NCI-H524 treated with DMSO at 0.1 percent for 48 hours (cell line): ENCODE measurements at regions not wholly inside any gene's neighbourhood (a gene's known extent, or its start where the extent isn't known, plus 50 kb on each side); places are given as distances from the start of the nearest gene placed in this dataset.

Source experiments
- DNase-seq: peaks from one replicate; lab custom pipeline; 2025; lab: John Stamatoyannopoulos, UW

DNA sequence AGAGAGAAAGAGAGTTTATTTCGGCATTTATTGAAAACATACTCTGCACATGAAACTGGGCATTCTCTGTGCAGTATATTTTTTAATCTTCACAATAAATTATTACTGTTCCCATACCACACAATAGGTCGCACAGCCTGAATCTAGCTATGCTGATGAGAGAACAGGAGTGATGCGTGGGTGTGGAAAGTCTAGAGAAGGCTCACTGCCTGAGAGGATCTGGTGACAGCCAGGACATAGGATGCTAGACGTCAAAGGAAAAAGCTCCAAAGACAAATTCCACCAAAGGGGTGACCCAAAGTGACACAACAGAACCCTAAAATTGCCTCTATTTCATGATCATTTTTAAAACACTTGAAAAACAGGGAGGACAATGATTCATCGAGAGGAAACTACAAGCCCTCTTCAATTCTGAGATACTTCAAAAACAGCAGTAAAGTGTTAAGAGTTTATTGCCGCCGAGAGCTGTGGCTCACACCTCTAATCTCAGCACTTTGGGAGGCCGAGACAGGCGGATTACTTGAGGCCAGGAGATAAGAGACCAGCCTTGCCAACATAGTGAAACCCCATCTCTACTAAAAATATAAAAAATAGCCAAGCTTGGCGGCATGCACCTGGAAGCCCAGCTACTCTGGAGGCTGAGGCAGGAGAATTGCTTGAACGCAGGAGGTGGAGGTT lies 189.6 kb upstream of the NBEA start:
- no peak for DNase-seq

DNA sequence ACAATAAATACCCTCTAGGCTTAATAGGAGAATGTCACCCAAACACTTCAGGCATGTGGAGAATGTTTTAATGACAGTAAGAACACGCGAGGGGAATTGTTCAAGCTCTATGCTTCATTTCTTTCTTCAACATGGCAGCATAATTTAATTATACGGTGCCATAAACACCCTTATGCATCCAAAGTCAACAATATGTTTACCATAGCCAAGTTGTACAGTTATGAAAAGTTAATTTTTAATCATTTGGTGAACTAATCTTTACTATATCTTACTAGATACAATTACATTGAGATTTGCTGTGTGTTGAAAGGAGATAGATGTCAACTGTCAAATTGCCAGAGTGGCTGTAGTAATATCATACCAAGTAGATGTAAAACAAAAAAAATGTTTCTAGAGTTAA lies 185.9 kb upstream of the NBEA start:
- DNase-seq: no peak

DNA sequence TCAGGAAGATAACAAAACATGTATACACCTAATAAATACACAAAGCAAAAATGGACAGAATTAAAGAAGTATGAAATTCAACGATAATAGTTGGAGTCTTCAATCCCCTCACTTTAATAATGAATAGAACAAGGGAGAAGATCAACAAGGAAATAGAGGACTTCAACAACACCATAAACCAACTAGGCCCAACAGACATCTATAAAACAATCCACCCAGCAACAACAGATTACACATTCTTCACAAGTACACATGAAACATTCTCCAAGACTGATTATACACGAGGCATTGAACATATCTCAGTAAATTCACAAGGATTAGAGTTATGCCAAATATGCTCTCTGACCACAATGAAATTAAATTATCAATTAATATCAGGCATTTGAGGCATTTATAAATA lies 185.5 kb upstream of the NBEA start:
- no peak for DNase-seq

DNA sequence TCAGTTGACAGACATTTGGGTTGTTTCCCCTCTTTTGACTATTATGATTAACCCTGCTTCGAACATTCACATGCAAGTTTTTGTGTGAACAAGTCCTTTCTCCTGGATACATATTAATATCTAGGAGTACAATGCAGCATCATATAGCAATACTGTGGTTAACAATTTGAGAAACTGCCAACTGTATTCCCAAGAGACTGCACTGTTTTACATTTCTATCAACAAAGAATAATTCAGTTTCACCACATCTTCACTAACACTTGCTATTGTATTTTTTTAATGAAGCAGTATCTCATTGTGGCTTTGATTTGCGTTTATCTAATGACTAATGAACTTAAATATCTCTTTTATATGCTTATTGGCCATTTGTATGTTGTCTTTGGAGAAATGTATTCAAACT lies 184.6 kb upstream of the NBEA start:
- DNase-seq: no peak

DNA sequence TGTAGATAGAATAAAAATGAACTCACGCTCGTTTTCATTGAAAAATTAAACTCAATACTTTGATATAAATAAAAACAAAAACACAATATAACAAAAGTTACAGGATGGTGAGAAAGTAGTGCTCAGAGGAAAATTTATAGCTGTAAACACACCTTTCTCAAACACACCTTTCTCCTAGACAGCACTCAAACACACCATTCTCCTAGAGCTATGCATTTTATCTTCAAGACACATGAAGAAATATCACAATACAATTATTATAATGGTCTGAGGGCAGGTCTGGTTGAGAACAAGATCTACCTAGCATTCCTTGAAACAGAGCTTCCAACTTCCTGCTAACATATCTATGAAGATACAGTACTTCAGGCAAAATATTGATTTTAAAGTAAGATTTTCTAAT lies 183.4 kb upstream of the NBEA start:
- no peak for DNase-seq

DNA sequence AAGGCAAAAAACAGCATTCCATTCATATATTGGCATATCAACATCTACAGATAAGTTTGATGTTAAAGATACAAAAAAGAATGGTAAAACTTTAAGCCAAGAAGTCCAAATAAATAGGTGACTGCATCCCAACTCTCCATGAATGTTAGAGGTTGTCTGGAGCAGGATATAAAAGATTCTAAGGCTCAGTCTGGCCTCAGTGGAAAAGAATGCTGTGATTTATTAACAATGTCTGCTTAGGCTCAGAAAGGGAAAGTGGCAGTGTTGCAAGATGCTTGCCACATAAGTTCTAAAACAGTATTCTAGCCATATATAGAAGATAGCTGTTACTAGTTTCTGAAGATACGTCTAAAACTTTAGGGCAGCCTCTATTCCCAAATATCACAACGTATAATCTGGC lies 179.8 kb upstream of the NBEA start:
- no peak for DNase-seq

DNA sequence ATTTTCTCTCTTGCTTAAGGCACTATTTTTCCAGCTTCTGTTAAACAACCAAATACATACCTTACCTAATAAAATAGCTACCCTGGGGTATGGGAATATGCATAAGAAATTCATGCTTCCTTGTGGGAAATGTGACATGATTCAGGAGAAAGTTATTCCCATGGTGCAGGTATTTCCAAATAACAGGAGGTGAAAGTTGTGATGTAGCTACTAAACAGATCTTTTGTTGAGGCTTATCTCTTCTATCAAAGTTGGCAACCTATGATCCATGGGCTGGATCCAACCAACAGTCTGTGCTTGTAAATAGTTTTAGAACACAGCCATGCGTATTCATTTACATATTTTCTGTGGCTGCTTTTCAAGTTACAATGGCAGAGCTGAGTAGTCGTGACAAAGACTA lies 177.8 kb upstream of the NBEA start:
- no peak for DNase-seq

DNA sequence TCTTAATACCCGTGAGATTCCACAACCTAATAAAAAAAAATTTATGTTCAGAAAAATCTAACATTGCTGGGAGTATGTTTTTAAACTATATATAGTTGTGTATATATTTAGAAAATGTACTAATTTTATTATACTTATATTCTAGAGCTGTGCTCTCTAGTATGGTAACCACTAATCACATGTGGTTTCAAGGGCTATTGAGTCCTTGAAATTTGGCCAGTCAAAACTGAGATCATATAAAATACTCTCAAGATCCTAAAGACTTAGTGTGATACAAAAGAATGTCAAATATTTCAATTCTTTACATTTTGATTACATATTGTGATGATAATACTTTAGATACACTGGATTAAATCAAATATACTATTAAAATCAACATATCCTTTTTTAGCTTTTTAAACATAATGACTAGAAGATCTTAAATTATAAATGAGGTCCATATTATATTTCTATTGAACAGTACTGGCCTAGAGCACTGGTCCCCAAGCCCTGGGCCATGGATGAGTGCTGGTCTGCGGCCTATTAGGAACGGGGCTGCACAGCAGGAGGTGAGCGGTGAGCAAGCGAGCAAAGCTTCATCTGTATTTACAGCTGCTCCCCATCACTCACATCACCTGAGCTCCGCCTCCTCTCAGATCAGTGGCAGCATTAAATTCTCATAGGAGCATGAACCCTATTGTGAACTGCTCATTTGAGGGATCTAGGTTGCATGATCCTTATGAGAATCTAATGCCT lies 176.5 kb upstream of the NBEA start:
- DNase-seq: no peak

DNA sequence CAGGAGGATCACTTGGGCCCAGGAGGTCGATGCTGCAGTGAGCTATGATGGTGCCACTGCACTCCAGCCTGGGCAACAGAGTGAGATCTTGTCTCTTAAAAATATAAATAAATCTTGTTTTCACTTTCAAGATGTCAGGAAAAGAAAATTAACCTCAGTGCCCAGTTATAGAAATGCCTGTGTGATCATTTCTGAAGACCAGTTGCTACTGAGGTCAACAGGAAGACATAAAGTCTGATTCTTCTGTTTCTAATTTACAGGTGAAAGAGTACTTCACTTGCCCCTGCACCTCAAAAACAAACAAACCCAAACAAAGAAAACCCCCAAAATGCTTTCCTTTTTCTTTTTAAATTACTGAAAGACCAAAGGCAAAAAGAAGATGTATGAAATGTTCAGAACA lies 174.3 kb upstream of the NBEA start:
- no peak for DNase-seq

DNA sequence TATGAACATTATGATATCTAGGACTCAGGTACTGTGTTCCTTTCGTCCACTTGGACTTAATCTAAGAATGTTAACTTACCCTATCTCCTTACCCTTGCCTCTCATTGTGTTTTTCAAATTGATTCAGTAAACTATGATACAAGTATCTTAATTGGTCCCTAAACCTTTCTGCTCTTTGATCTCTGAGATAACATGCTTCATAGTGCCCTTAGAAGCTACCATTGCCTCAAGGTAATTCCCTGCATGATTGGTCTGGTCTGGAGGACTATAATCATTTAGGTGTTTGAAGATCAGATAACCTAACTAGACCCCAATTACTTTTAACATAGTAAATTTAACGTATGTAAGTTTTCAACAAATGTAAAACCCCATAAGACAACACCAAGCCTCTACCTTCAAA lies 169.9 kb upstream of the NBEA start:
- DNase-seq: no peak

DNA sequence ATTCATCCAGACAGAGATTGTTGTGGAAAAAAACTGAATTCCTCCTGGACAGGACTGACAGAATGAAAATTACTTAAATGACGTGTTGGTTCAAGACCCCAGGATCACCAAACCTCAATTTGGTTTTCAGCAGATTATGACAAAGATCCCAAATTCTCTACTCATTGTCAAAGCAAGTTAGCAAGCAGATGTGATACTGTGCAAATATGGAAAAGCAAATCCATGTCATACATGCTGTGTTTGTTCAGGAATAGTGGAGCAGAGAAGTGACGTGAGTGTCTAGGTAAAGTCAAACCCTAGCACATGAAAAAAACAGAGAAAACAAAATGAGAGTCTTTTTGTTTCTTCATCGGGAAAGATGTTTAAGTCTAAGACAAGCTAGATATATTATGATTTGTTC lies 169.2 kb upstream of the NBEA start:
- DNase-seq: no peak

DNA sequence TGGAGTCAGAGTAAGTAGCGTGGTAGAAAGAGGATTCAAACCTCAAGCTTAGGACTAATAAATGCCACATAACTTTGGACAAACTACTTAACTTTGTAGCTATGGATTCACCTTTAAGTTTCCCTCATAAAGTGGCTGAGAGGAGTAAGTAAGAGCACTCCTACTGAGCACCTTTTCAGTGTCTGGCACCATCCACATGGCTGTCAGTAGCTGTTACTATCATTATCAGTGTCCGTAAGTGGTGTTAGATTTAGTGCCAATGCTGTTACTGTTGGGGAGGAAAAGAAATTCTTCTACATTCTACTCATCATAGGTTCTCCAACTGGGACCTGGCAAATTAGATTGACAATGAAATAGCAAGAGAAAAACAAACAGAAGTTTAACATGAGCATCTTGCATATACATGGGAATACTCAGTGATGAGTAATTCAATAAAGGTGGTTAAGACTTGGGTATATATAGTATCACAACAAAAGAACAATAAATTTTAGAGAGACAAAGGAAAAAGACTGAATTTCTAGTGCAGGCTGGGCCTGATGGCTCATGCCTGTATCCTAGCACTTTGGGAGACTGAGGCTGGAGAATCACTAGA lies 165.6 kb upstream of the NBEA start:
- no peak for DNase-seq

DNA sequence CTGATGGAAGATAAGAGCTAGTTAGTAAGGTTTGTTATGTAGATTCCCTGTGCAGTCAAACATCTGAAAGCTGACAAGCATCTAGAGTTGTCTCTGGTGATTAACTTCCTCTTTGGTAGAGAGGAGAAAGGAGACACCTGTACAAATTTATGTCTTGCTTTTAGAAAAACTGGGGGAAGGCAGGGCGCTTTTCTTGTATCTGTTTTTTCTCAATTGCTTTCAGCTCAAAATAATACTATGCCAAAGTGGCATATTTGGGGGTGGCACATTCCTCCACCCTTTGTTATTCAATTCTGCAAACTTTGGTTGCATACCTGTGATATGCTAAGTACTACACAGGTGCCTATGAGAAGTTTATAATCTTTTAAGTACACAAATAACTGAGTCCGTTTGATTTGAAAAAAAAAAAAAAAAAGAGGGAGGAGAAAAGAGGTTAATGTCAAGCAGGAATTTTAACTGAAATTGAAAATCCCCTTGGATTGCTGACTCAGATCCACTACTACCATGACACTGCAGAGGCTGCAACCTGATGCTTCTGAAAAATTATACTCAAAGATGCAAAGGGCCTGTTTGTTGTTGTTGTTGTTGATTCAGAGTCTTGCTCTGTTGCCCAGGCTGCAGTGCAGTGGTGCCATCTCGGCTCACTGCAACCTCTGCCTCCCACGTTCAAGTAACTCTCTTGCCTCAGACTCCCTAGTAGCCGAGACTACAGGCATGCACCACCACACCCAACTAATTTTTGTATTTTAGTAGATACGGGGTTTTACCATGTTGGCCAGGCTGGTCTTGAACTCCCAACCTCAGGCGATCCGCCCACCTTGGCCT lies 164.8 kb upstream of the NBEA start:
- no peak for DNase-seq

DNA sequence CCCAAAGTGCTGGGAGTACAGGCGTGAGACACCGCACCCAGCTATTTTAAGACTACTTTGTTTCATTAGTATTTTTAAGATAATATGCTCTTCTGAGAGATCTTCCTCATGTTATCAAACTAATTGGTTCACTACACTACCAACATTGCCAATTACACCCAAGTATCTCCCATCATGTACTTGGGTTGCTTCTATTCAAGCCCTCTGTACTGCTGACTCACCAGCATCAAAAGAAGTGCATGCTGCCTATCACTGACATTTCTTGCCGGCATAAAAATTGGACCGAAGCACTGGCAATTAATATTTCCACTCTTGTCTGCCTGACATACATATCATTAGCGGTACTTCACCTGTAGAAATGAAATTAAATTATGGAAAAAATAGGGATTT lies 164.2 kb upstream of the NBEA start:
- DNase-seq: no peak

DNA sequence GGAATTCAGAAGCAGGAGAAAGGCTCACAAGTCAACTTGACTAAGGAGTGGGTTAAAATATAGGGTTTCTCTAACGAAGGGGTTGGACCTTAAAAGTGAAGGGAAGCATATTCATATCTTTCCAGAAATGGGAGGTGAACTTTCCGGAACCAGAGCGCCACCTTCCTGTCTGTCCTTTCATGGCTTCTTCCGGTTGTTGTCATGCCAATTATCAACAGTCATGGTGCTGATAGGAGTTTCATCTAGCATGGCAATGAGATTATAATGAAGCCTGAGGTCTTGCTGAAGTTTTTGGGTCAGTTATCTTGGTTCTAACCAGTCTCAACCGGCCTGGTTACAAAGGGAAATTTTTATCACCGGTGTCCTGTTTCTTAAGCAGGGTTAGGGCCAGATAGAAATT lies 162.9 kb upstream of the NBEA start:
- DNase-seq: no peak

DNA sequence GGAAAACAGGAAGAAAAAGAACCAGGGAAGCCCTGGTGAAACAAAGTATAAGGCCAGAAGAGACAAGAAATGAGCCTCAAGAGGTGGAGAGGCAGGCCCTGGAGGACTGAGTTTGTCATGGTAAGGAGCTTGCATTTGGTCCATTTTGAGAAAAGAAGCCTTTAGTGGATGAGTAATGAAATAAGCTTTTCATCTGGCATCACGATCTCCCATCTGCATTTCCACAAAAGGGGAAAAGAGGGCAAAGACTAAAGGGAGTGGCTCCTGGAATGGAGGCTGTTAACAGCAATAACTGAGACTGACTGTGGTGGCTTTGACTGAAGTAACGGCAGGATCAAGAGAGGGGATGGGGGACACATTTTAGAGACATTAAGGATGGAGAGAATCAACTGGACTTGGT lies 148.8 kb upstream of the NBEA start:
- DNase-seq: no peak

DNA sequence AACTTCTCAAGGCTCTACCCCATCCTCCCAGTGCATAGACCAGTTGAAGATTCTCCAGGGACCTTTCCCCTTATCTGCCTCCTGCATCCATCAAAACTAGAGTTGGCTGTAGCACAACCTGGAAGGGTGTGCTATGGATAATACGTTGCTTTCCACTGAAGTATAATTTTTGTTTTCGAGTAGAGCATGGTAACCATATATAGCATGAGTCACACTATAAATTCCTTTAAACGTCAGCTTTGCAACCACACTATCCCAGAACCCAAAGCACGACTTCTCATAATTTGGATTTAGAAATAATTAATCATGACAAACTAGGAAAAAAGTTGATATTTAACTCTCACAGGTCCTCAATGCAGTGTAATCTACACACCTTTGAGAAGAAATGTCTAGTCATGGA lies 138.3 kb upstream of the NBEA start:
- no peak for DNase-seq

DNA sequence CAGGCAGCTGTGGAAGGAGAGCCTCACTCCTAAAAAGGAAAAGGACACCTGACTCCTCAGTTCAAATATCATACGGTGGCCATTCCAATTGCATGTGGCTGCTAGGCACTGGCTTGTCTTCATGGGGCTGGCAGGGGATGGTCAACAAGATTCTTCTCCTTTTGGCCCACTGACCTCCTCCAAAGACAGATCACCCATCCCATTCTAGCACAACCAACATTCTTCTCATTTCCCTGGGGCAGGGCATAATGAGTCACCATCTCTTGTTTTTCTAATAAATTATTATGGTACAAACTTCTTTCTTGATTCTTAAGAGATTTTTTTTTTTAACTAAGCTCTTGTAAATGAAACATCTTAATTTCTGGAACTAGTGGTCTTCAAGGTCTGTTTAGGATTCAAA lies 136.7 kb upstream of the NBEA start:
- DNase-seq: no peak

DNA sequence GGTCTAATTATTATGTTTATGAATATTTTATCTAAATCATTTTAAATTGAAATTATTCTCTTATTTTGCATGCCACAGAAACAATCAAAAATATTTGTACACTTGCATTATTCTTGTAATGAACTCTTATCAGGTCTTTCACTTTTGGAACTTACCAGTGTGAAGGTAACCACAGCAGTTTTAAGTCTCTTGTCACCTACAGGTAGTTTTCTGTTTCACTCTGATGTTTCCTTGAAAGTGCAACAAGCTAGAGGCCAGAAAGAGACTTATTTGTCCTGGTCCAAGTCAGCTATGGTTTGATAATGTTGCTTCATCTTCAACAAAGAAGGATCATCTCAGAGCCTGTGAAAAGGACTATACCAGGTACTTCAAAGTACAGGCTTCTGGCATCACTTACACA lies 133.4 kb upstream of the NBEA start:
- no peak for DNase-seq

DNA sequence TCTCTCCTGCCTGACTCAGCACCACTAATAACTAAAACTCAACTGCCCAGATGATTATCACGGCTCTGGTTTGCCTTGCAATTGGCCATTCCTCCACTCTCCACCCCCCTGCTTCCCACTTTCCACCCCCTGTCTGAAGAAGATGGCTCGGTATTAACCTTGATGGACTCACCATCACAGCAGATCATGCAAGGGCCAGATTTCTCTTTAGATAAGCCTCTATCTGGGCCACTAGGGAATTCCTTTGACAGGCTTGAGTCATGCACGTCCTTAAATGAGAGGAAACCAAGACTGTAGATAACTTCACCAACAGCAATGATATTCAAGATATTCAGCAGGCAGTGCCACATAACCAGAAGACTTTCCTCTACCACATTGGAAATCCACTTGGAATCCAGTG lies 131.1 kb upstream of the NBEA start:
- no peak for DNase-seq

DNA sequence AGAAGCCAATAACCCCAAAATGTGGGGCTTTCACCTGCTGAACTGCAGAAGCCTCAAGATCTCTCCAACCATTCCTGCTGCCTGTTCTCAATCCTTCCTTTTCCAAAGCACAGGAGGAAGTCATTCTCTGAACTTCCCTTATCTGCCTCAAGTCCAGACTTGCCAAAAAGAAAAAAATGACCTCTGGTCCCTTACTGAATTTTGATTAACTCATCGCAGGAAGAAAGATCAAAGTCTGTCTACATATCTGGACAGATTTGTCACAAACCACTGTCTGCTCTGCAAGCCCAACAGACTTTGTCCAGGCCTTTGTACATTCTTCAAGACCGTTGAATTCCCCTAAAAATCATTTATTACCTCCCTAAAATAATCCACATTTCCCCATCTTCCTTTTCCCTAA lies 126.5 kb upstream of the NBEA start:
- DNase-seq: no peak

DNA sequence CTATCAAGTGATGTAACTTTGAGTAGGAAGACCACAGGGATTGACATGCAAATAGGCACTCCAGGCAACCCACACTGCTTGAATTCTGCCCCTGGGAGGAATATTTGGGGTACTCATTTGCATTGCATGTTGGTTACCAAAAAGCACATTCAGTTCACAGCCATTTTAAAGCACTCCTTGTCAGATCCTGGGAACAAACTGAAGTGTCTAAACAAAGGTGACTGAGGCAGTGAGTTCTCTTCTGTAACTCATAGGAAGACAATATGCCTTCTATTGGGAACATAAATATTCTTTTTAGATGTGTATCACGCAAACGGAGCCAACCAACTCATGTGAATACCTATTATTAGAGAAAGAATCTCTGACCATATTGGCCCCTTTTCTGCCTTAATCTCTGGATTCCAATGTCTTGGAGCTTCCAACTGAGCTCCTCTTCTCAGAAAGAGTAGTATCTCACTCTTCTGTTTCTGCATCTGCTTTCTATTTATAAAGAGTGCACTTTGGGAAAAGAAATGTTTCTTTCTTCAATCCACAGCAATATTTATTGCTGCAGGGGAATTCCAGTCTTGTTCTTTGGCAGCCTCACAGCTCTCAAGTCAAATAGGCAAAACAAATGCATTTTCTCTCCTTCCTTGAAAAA lies 125.7 kb upstream of the NBEA start:
- DNase-seq: no peak
